KMS-11 (cell line): ENCODE measurements at regions not wholly inside any gene's neighbourhood (a gene's known extent, or its start where the extent isn't known, plus 50 kb on each side); places are given as distances from the start of the nearest gene placed in this dataset.

Experiments
- H2AFZ ChIP-seq: fragments of 200-600 bp; sonication (generic); 2 replicates; pipeline ENCODE4 v1.6.1; 2016; ENCODE audit warnings: antibody characterized with exemption, mixed run types, low read depth
- H3K27ac ChIP-seq: fragments of 200-600 bp; sonication (generic); 2 replicates; pipeline ENCODE4 v1.6.1; 2016; ENCODE audit warnings: mild to moderate bottlenecking, mixed run types
- H3K27me3 ChIP-seq: fragments of 200-600 bp; sonication (generic); 2 replicates; pipeline ENCODE4 v1.6.1; 2017; ENCODE audit warnings: mild to moderate bottlenecking, low read depth, mixed run types, moderate library complexity; ENCODE audit not compliant: insufficient read depth
- H3K36me3 ChIP-seq: fragments of 200-600 bp; sonication (generic); 2 replicates; pipeline ENCODE4 v1.6.1; 2017; ENCODE audit warnings: mild to moderate bottlenecking, mixed run types; ENCODE audit not compliant: insufficient read depth
- H3K4me1 ChIP-seq: fragments of 200-600 bp; sonication (generic); 2 replicates; pipeline ENCODE4 v1.6.1; 2016; ENCODE audit warnings: mild to moderate bottlenecking, low read depth, mixed run types; ENCODE audit not compliant: poor library complexity, severe bottlenecking
- H3K4me2 ChIP-seq: fragments of 200-600 bp; sonication (generic); 2 replicates; pipeline ENCODE4 v1.7.0; 2016; ENCODE audit warnings: mild to moderate bottlenecking, mixed run types
- H3K4me3 ChIP-seq: fragments of 200-600 bp; sonication (generic); IDR thresholded peaks from 2 replicates; pipeline ENCODE4 v1.6.1; 2017; ENCODE audit warnings: low read depth, low read length, mixed read lengths; ENCODE audit not compliant: insufficient read depth
- H3K79me2 ChIP-seq: fragments of 200-600 bp; sonication (generic); 2 replicates; pipeline ENCODE4 v1.6.1; 2016; ENCODE audit warnings: low read depth, mixed run types; ENCODE audit not compliant: insufficient read depth
- H3K9ac ChIP-seq: fragments of 200-600 bp; sonication (generic); 2 replicates; pipeline ENCODE4 v1.6.1; 2016; ENCODE audit warnings: mild to moderate bottlenecking, mixed run types
- H4K20me1 ChIP-seq: fragments of 200-600 bp; sonication (generic); 2 replicates; pipeline ENCODE4 v1.6.1; 2016; ENCODE audit warnings: mild to moderate bottlenecking, mixed run types; ENCODE audit not compliant: insufficient read depth
- CTCF ChIP-seq: fragments of 200-600 bp; sonication (generic); conservative IDR thresholded peaks from 2 replicates; pipeline ENCODE4 v1.6.1; 2017; ENCODE audit warnings: low read depth, mild to moderate bottlenecking, antibody characterized with exemption, low read length, moderate library complexity, mixed read lengths

- Histone ChIP-seq H3K27ac (no peak overlapping the region), H3K79me2 (no peaks in the 10 kb centered on the region), H3K27me3 (no peaks in the 10 kb centered on the region), H3K4me3 (no peak overlapping the region), H3K4me2 (no peak overlapping the region), H3K9ac (no peak overlapping the region), H3K36me3 (no peaks in the 10 kb centered on the region), H2AFZ (no peak overlapping the region), H4K20me1 (no peaks in the 10 kb centered on the region), H3K4me1 (no peaks in the 10 kb centered on the region)
- no peak for TF ChIP-seq CTCF
Observed at GRCh38 chr4:84381759-84382158, 117.3 kb downstream of the NKX6-1 start.

- H3K27ac ChIP-seq: no peak overlapping the region
- no peaks in the 10 kb centered on the region for H4K20me1 ChIP-seq
- no peaks in the 10 kb centered on the region for H3K79me2 ChIP-seq
- no peaks in the 10 kb centered on the region for H3K36me3 ChIP-seq
- no peaks in the 10 kb centered on the region for H3K4me1 ChIP-seq
- H3K4me3 ChIP-seq: no peak overlapping the region
- no peak overlapping the region for H2AFZ ChIP-seq
- no peak overlapping the region for H3K9ac ChIP-seq
- no peaks in the 10 kb centered on the region for H3K27me3 ChIP-seq
- no peak overlapping the region for H3K4me2 ChIP-seq
- TF ChIP-seq CTCF: no peak
Observed at GRCh38 chr4:84379917-84380641, 119.0 kb downstream of the NKX6-1 start.

GRCh38 chr4:84378983-84379382 is 120.1 kb downstream of the NKX6-1 start:
- Histone ChIP-seq H3K4me3 (no peak overlapping the region), H4K20me1 (no peaks in the 10 kb centered on the region), H2AFZ (no peak overlapping the region), H3K9ac (no peak overlapping the region), H3K4me1 (no peaks in the 10 kb centered on the region), H3K4me2 (no peak overlapping the region), H3K27ac (no peak overlapping the region), H3K27me3 (no peaks in the 10 kb centered on the region), H3K36me3 (no peaks in the 10 kb centered on the region), H3K79me2 (no peaks in the 10 kb centered on the region)
- no peak for TF ChIP-seq CTCF

- no peaks in the 10 kb centered on the region for H3K36me3 ChIP-seq
- no peaks in the 10 kb centered on the region for H3K4me1 ChIP-seq
- no peak overlapping the region for H3K27ac ChIP-seq
- no peaks in the 10 kb centered on the region for H3K79me2 ChIP-seq
- H3K27me3 ChIP-seq: no peaks in the 10 kb centered on the region
- no peak for TF ChIP-seq CTCF
- no peak overlapping the region for H3K9ac ChIP-seq
- H2AFZ ChIP-seq: no peak overlapping the region
- H3K4me2 ChIP-seq: no peak overlapping the region
- H4K20me1 ChIP-seq: no peaks in the 10 kb centered on the region
- no peak overlapping the region for H3K4me3 ChIP-seq
Observed at GRCh38 chr4:84378356-84378755, 120.7 kb downstream of the NKX6-1 start.
